HL-60 (cell line): ENCODE measurements at regions not wholly inside any gene's neighbourhood (a gene's known extent, or its start where the extent isn't known, plus 50 kb on each side); places are given as distances from the start of the nearest gene placed in this dataset.

Experiments used
- GABPA ChIP-seq: IDR thresholded peaks from 2 replicates; pipeline ENCODE4 v1.6.1; 2012; ENCODE audit warnings: low read depth
- POLR2AphosphoS5 ChIP-seq: IDR thresholded peaks from 2 replicates; pipeline ENCODE4 v1.6.1; 2012; ENCODE audit warnings: low read depth
- TF ChIP-seq, protein P1 (sequence below): IDR thresholded peaks from one replicate; pipeline ENCODE4 v1.5.1; 2011; ENCODE audit warnings: low read length, control low read depth, inconsistent platforms; ENCODE audit not compliant: insufficient read depth
- TF ChIP-seq, protein P2 (sequence below): IDR thresholded peaks from 2 replicates; pipeline ENCODE4 v1.6.1; 2012; ENCODE audit warnings: low read depth; ENCODE audit not compliant: insufficient replicate concordance

DNA sequence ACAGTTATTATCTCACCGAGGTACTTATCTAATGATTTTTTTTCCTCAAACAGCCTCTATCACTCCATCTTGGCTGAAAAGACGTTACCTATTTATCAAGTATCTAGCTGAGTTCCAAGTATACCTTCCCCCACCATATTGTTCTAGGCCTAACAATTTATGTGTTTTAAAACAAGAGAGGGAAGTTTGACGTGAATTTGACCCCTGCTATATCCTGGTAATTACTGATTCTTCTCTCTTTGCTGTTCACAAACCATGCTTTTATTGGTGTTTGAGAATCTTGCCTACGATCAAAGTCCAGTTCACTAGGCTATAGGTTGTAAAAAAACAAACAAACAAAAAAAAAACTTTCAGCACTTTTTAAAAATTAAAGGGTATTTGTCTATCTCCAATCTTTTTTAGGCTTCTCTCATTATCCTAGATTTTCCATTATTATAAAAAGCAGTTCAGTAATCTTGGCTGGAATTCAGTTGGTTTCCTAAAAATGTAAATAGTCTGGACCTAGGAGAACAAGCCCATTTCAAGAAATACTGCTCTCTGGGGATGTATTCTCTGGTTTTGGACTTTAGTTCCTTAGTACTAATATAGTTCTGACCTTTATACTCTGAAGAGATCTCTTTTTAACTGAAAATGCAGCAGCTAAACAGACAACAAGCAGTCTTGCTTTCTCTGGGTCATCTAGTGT is 505.4 kb downstream of the CPS1 start:
- TF ChIP-seq, protein P1, sequence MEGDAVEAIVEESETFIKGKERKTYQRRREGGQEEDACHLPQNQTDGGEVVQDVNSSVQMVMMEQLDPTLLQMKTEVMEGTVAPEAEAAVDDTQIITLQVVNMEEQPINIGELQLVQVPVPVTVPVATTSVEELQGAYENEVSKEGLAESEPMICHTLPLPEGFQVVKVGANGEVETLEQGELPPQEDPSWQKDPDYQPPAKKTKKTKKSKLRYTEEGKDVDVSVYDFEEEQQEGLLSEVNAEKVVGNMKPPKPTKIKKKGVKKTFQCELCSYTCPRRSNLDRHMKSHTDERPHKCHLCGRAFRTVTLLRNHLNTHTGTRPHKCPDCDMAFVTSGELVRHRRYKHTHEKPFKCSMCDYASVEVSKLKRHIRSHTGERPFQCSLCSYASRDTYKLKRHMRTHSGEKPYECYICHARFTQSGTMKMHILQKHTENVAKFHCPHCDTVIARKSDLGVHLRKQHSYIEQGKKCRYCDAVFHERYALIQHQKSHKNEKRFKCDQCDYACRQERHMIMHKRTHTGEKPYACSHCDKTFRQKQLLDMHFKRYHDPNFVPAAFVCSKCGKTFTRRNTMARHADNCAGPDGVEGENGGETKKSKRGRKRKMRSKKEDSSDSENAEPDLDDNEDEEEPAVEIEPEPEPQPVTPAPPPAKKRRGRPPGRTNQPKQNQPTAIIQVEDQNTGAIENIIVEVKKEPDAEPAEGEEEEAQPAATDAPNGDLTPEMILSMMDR, result no peak
- TF ChIP-seq, protein P2, sequence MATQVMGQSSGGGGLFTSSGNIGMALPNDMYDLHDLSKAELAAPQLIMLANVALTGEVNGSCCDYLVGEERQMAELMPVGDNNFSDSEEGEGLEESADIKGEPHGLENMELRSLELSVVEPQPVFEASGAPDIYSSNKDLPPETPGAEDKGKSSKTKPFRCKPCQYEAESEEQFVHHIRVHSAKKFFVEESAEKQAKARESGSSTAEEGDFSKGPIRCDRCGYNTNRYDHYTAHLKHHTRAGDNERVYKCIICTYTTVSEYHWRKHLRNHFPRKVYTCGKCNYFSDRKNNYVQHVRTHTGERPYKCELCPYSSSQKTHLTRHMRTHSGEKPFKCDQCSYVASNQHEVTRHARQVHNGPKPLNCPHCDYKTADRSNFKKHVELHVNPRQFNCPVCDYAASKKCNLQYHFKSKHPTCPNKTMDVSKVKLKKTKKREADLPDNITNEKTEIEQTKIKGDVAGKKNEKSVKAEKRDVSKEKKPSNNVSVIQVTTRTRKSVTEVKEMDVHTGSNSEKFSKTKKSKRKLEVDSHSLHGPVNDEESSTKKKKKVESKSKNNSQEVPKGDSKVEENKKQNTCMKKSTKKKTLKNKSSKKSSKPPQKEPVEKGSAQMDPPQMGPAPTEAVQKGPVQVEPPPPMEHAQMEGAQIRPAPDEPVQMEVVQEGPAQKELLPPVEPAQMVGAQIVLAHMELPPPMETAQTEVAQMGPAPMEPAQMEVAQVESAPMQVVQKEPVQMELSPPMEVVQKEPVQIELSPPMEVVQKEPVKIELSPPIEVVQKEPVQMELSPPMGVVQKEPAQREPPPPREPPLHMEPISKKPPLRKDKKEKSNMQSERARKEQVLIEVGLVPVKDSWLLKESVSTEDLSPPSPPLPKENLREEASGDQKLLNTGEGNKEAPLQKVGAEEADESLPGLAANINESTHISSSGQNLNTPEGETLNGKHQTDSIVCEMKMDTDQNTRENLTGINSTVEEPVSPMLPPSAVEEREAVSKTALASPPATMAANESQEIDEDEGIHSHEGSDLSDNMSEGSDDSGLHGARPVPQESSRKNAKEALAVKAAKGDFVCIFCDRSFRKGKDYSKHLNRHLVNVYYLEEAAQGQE, result no peak
- TF ChIP-seq POLR2AphosphoS5 (no peak), GABPA (no peak)
